ENCODE measurements at regions not wholly inside any gene's neighbourhood (a gene's known extent, or its start where the extent isn't known, plus 50 kb on each side); places are given as distances from the start of the nearest gene placed in this dataset.

DNA sequence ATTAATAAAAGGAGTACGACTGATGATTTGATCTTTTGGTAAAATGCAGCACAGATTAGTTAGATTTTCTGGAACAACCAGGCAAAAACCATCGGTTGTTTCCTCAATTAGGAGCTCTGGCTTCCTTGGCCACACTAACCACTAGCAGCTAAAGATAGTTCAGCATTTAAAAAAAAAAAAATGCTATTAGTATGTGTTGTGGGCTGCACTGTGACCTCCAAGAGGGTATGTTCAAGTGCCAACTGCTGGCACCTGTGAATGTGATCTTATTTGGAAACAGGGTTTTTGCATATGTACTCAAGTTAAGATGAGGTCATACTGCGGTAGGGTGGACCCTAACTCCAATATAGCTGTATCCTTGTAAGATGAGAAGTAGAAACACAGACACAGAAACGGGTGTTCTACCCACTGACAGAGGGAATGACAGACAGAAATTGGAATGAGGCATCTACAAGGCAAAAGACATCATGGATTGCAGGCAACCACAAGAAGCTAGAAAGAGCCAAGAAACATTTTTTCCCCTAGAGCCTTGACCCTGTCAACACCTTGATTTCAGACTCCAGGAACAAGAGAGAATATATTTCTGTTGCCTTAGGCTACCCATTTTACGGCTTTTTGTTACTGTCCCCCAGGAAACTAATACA is 534.6 kb upstream of the ROBO2 start:
- no peak overlapping the region for H3K27ac ChIP-seq (ENCODE audit: low read depth, low read length)
- POLR2A ChIA-PET = no interaction called here
- TF ChIP-seq, protein P1, sequence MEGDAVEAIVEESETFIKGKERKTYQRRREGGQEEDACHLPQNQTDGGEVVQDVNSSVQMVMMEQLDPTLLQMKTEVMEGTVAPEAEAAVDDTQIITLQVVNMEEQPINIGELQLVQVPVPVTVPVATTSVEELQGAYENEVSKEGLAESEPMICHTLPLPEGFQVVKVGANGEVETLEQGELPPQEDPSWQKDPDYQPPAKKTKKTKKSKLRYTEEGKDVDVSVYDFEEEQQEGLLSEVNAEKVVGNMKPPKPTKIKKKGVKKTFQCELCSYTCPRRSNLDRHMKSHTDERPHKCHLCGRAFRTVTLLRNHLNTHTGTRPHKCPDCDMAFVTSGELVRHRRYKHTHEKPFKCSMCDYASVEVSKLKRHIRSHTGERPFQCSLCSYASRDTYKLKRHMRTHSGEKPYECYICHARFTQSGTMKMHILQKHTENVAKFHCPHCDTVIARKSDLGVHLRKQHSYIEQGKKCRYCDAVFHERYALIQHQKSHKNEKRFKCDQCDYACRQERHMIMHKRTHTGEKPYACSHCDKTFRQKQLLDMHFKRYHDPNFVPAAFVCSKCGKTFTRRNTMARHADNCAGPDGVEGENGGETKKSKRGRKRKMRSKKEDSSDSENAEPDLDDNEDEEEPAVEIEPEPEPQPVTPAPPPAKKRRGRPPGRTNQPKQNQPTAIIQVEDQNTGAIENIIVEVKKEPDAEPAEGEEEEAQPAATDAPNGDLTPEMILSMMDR (IDR thresholded peaks at IDR 0.05; ENCODE audit: low read depth, low read length) = no peak
- DNase-seq (ENCODE audit: low read depth, low spot score) = no peak
- H3K4me3 ChIP-seq (ENCODE audit: low read depth, low read length) = no peak overlapping the region
- no peaks in the 10 kb centered on the region for H3K9me3 ChIP-seq (ENCODE audit: control insufficient read depth, insufficient read depth, low read length)
- no peaks in the 10 kb centered on the region for H3K27me3 ChIP-seq (ENCODE audit: control insufficient read depth, insufficient read depth, low read length)
- CTCF ChIA-PET = no interaction called here

DNA sequence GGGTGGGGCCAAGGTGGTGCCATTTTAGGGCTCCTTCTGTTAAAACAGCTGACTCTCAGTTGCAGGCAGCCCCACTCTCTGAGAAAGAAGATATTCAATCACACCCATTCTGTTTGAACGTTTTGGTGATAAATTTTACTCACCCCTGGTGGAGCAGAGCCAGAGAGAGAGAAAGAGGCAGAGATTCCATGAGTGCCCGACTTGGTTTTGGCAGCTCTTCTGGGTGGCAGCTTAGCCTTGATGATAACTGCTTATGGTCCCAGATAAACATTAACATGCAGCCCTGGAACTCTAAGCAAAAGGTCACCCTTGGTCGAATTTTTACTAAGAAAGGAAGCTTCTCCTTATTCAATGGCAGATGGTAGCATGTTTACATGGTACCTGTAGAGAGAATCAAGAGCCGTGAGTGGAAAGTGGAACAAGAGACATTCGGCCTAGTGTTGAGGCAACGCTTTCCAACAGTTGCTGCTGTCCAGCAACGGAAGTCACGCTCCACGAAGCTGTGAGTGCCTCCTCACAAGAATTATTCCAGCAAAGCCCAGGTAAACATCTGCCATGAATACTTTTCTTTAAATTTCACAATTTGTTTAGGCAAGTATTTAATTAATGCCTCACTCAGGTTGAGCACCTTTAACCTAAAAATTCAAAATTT is 530.6 kb upstream of the ROBO2 start:
- Histone ChIP-seq H3K27me3 (ENCODE audit: control insufficient read depth, insufficient read depth, low read length) (no peaks in the 10 kb centered on the region), H3K27ac (ENCODE audit: low read depth, low read length) (no peak overlapping the region), H3K9me3 (ENCODE audit: control insufficient read depth, insufficient read depth, low read length) (no peaks in the 10 kb centered on the region), H3K4me3 (ENCODE audit: low read depth, low read length) (no peak overlapping the region)
- POLR2A ChIA-PET = no interaction called here
- TF ChIP-seq, protein P1 (IDR thresholded peaks at IDR 0.05; ENCODE audit: low read depth, low read length) = no peak
- no peak for DNase-seq (ENCODE audit: low read depth, low spot score)
- CTCF ChIA-PET = no interaction called here

DNA sequence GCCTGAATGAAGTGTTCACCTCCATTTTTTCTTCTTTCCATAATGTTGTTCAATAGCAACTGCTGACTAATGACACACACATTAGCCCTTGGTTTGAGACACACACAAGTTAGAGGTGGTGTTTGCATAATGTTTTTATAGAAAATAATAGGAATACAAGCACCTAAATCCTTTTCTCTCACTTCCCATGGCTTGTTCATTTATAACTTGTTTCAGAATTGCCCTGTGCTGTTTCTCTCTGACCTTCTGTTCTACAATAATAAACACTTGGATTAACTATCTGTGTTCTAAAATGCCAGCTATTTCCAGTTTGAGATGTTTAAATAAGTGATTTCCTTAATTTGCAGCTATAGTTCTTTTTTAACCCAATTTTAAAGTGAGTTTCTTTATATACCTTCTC is 525.1 kb upstream of the ROBO2 start:
- TF ChIP-seq, protein P1 (IDR thresholded peaks at IDR 0.05; ENCODE audit: low read depth, low read length) = no peak
- POLR2A ChIA-PET = no interaction called here
- Histone ChIP-seq H3K27me3 (ENCODE audit: control insufficient read depth, insufficient read depth, low read length) (no peaks in the 10 kb centered on the region), H3K9me3 (ENCODE audit: control insufficient read depth, insufficient read depth, low read length) (no peaks in the 10 kb centered on the region), H3K27ac (ENCODE audit: low read depth, low read length) (no peak overlapping the region), H3K4me3 (ENCODE audit: low read depth, low read length) (no peak overlapping the region)
- no peak for DNase-seq (ENCODE audit: low read depth, low spot score)
- CTCF ChIA-PET = interaction anchor here (1.3 kb wide), 1 partner anchor 56 kb away, joined by 3 read pairs; no protein-coding TSS in a partner anchor

DNA sequence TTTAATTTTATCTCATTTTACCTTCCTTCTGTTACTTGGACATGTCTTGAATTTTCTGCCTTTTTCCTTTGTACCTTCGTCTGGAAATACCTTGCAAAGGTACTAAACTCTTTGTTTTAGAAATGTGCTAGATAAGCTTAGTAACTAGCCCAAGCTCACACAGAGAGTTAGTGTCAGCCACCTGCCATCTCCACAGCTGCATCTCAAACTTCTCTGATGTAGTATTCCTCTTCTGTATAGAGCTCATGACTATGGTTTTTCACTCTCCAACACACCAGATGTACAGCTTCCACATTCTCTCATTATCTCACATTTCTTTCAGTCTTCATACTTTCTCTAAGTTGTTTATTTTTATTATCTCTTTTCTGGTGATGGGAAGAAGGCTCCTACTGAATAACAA is 516.6 kb upstream of the ROBO2 start:
- no peaks in the 10 kb centered on the region for H3K9me3 ChIP-seq (ENCODE audit: control insufficient read depth, insufficient read depth, low read length)
- ChIA-PET POLR2A (no interaction called here), CTCF (no interaction called here)
- H3K27me3 ChIP-seq (ENCODE audit: control insufficient read depth, insufficient read depth, low read length) = no peaks in the 10 kb centered on the region
- TF ChIP-seq, protein P1 (IDR thresholded peaks at IDR 0.05; ENCODE audit: low read depth, low read length) = no peak
- H3K27ac ChIP-seq (ENCODE audit: low read depth, low read length) = no peak overlapping the region
- no peak for DNase-seq (ENCODE audit: low read depth, low spot score)
- H3K4me3 ChIP-seq (ENCODE audit: low read depth, low read length) = no peak overlapping the region

DNA sequence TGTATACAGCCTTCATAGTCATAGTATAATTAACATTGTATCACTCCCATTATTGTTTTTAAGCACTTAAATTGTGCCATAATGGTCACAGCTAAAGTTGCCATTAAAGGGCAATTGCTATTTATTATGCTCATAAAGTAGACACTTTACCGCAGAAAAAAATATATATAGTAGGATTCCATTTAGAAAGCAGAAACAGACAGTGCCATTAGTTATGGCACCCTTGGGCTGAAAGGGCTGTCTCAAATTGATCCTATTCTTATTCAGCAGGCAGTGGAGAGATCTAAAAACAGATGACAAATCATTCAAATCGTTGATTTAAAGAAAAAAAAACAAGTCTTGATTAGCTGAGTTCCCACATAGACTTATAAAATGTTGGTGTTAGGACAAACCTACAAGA is 514.2 kb upstream of the ROBO2 start:
- Histone ChIP-seq H3K9me3 (ENCODE audit: control insufficient read depth, insufficient read depth, low read length) (no peaks in the 10 kb centered on the region), H3K4me3 (ENCODE audit: low read depth, low read length) (no peak overlapping the region), H3K27me3 (ENCODE audit: control insufficient read depth, insufficient read depth, low read length) (no peaks in the 10 kb centered on the region), H3K27ac (ENCODE audit: low read depth, low read length) (no peak overlapping the region)
- CTCF ChIA-PET = interaction anchor here (0.6 kb wide), 1 partner anchor 61 kb away, joined by 3 read pairs; no protein-coding TSS in a partner anchor
- DNase-seq (ENCODE audit: low read depth, low spot score) = no peak
- TF ChIP-seq, protein P1 (IDR thresholded peaks at IDR 0.05; ENCODE audit: low read depth, low read length) = no peak
- POLR2A ChIA-PET = no interaction called here
